Parathyroid adenoma (tissue), 2 donors: ENCODE measurements at regions not wholly inside any gene's neighbourhood (a gene's known extent, or its start where the extent isn't known, plus 50 kb on each side); places are given as distances from the start of the nearest gene placed in this dataset.

Source experiments
- H2AFZ ChIP-seq: fragments of 300-600 bp; sonication (generic); one replicate; pipeline ENCODE4 v1.7.0; 2017; ENCODE audit warnings: antibody characterized with exemption, mild to moderate bottlenecking
- H3K27ac ChIP-seq: fragments of 300-600 bp; sonication (generic); one replicate; pipeline ENCODE4 v1.7.0; 2017
- H3K27me3 ChIP-seq: fragments of 300-600 bp; sonication (generic); one replicate; pipeline ENCODE4 v1.7.0; 2017; ENCODE audit warnings: low read length; ENCODE audit not compliant: control insufficient read depth, insufficient read depth
- H3K36me3 ChIP-seq: fragments of 300-600 bp; sonication (generic); one replicate; pipeline ENCODE4 v1.7.0; 2017; ENCODE audit warnings: low read length; ENCODE audit not compliant: control insufficient read depth, insufficient read depth
- H3K4me1 ChIP-seq: fragments of 300-600 bp; sonication (generic); one replicate; pipeline ENCODE4 v1.7.0; 2017; ENCODE audit warnings: control low read depth
- H3K4me2 ChIP-seq: fragments of 300-600 bp; sonication (generic); one replicate; pipeline ENCODE4 v1.7.0; 2017; ENCODE audit warnings: low read length
- H3K4me3 ChIP-seq: fragments of 300-600 bp; sonication (generic); one replicate; pipeline ENCODE4 v1.7.0; 2017; ENCODE audit warnings: low read depth, low read length
- H3K79me2 ChIP-seq: fragments of 300-600 bp; sonication (generic); one replicate; pipeline ENCODE4 v1.7.0; 2017; ENCODE audit warnings: control low read depth
- H3K9ac ChIP-seq: fragments of 300-600 bp; sonication (generic); one replicate; pipeline ENCODE4 v1.7.0; 2017; ENCODE audit warnings: mild to moderate bottlenecking
- H3K9me3 ChIP-seq: fragments of 300-600 bp; sonication (generic); one replicate; pipeline ENCODE4 v1.7.0; 2017; ENCODE audit warnings: low read length; ENCODE audit not compliant: control insufficient read depth
- TF ChIP-seq, protein P1 (sequence below): fragments of 300-600 bp; sonication (generic); IDR thresholded peaks from one replicate; pipeline ENCODE4 v1.7.0; 2017; ENCODE audit warnings: antibody characterized with exemption, mild to moderate bottlenecking
- donor health status: primary hyperparathyroidism.

DNA sequence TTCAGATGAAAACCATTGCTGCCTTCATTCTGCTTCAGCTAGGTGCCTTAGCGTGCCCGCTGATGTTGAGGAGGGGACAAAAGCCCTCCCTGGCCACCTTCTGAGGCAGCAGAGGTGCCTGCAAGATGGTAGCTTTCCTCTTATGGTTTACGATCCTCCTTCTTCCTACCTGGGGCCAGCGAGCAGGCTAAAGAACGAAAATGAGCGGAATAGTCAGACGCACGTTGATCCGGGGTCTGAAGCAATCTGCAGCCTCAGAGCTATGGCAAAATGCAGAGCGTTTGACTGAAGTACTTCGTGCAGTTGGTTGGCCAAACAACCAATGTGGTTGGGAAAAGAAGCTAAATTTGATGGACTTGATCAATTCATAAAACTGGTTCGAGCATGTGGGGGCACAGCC is 95.5 kb downstream of the GATA3 start:
- Histone ChIP-seq H3K4me1 (no peaks in the 10 kb centered on the region), H3K9me3 (no peaks in the 10 kb centered on the region), H3K4me3 (no peak overlapping the region), H2AFZ (no peak overlapping the region), H3K27ac (no peak overlapping the region), H3K4me2 (no peak overlapping the region), H3K9ac (no peak overlapping the region), H3K27me3 (no peaks in the 10 kb centered on the region), H3K36me3 (no peaks in the 10 kb centered on the region), H3K79me2 (no peaks in the 10 kb centered on the region)
- TF ChIP-seq, protein P1, sequence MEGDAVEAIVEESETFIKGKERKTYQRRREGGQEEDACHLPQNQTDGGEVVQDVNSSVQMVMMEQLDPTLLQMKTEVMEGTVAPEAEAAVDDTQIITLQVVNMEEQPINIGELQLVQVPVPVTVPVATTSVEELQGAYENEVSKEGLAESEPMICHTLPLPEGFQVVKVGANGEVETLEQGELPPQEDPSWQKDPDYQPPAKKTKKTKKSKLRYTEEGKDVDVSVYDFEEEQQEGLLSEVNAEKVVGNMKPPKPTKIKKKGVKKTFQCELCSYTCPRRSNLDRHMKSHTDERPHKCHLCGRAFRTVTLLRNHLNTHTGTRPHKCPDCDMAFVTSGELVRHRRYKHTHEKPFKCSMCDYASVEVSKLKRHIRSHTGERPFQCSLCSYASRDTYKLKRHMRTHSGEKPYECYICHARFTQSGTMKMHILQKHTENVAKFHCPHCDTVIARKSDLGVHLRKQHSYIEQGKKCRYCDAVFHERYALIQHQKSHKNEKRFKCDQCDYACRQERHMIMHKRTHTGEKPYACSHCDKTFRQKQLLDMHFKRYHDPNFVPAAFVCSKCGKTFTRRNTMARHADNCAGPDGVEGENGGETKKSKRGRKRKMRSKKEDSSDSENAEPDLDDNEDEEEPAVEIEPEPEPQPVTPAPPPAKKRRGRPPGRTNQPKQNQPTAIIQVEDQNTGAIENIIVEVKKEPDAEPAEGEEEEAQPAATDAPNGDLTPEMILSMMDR, result no peak

DNA sequence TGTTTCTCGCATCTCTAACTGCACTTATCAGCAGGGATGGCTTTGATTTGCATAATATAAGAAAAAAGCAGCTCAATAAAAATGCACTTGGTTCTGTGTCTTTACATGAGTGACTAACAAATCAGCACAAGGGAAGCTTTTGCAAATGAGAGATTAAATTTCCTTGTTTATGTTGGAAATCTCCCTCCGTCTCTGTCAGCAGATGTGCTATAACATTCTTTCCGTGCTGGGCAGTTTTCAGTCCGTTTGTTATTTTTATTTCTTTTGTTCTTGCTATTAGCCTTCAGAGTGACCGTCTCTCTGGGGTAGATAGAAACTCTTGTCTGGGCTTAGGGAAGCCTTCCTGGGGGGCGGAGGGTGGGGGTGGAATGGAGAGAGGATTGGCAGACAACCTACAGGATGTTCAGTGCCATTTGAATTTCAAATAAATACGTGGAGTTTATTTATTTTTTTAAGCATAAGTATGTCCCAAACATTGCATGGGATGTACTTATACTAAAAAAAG is 96.0 kb downstream of the GATA3 start:
- Histone ChIP-seq H3K79me2 (no peaks in the 10 kb centered on the region), H3K9ac (no peak overlapping the region), H3K36me3 (no peaks in the 10 kb centered on the region), H2AFZ (no peak overlapping the region), H3K27ac (no peak overlapping the region), H3K9me3 (no peaks in the 10 kb centered on the region), H3K27me3 (no peaks in the 10 kb centered on the region), H3K4me2 (no peak overlapping the region), H3K4me3 (no peak overlapping the region), H3K4me1 (no peaks in the 10 kb centered on the region)
- TF ChIP-seq, protein P1, result no peak

DNA sequence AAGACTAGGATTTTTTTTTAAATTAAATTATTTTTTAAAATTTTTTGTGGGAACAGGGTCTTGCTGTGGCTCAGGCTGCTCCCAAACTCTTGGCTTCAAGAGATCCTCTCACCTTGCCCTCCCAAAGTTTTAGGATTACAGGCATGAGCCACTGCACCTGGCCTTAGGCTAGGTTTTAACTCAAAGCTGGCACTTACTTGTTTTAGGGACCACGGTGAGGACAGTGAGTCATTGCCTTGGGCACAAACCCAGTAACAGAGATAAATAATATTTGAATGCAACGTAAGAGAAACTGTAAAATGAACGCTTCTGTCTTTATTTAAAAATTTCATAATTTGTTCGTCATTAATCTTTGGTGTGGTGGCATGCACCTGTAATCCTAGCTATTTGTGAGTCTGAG is 96.6 kb downstream of the GATA3 start:
- TF ChIP-seq, protein P1, result no peak
- Histone ChIP-seq H3K9ac (no peak overlapping the region), H3K4me1 (no peaks in the 10 kb centered on the region), H3K4me3 (no peak overlapping the region), H3K9me3 (no peaks in the 10 kb centered on the region), H2AFZ (no peak overlapping the region), H3K79me2 (no peaks in the 10 kb centered on the region), H3K4me2 (no peak overlapping the region), H3K36me3 (no peaks in the 10 kb centered on the region), H3K27me3 (no peaks in the 10 kb centered on the region), H3K27ac (no peak overlapping the region)

DNA sequence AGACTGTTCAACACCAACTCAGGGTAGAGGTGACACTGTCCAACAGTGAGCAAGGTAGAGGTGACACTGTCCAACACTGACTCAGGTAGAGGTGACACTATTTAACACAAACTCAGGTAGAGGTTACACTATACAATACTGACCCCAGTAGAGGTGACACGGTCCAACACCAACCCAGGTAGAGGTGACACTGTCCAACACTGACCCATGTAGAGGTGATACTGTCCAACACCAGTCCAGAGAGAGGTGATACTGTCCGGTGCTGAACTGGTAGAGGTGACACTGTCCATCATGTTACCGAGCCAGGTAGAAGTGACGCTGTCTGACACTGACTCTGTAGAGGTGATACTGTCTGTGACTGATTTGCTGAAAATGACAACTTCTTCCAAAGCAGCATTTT is 102.4 kb downstream of the GATA3 start:
- Histone ChIP-seq H3K36me3 (no peaks in the 10 kb centered on the region), H3K79me2 (no peaks in the 10 kb centered on the region), H3K4me1 (no peaks in the 10 kb centered on the region), H3K4me2 (no peak overlapping the region), H3K27ac (no peak overlapping the region), H2AFZ (no peak overlapping the region), H3K9me3 (no peaks in the 10 kb centered on the region), H3K4me3 (no peak overlapping the region), H3K9ac (no peak overlapping the region), H3K27me3 (no peaks in the 10 kb centered on the region)
- TF ChIP-seq, protein P1, result no peak
